PC-9 (cell line): ENCODE measurements at regions not wholly inside any gene's neighbourhood (a gene's known extent, or its start where the extent isn't known, plus 50 kb on each side); places are given as distances from the start of the nearest gene placed in this dataset.

Experiments
- BruUV-seq: library from RNA; stranded (reverse); fragments of 400-500 nt; replicated peaks from 2 replicates; lab custom pipeline; 2021; lab: Mats Ljungman, UMichigan
- CTCF ChIA-PET: fragments of 300-600 bp; sonication (Branson Sonifier 250); formaldehyde crosslinking; loops from one replicate; lab custom pipeline; 2022; ENCODE audit warnings: antibody characterized with exemption; lab: Charles Lee
- POLR2A ChIA-PET: fragments of 300-600 bp; sonication (Branson Sonifier 250); formaldehyde crosslinking; loops from one replicate; lab custom pipeline; 2022; ENCODE audit warnings: antibody characterized with exemption; ENCODE audit not compliant: unreplicated experiment; lab: Charles Lee
- DNase-seq, 2 experiments: peaks; one replicate each; pipeline versions ENCODE4 v3.0.0 to v3.0.0-alpha.2; 2015 to 2022; ENCODE audit warnings: mixed read lengths in 1 of 2
- H2AFZ ChIP-seq: fragments of 200-600 bp; sonication (generic); 2 replicates; pipeline ENCODE4 v1.8.1; 2017; ENCODE audit warnings: antibody characterized with exemption
- H3F3A ChIP-seq: fragments of 200-600 bp; sonication (generic); 2 replicates; pipeline ENCODE4 v1.8.1; 2017; ENCODE audit warnings: antibody characterized with exemption, mild to moderate bottlenecking, low read depth; ENCODE audit not compliant: insufficient read depth
- H3K27ac ChIP-seq: fragments of 200-600 bp; sonication (generic); 2 replicates; pipeline ENCODE4 v1.6.1; 2016; ENCODE audit warnings: mixed run types
- H3K27me3 ChIP-seq: fragments of 200-600 bp; sonication (generic); 2 replicates; pipeline ENCODE4 v1.6.1; 2016; ENCODE audit warnings: low read depth, mixed run types; ENCODE audit not compliant: insufficient read depth
- H3K36me3 ChIP-seq: fragments of 200-600 bp; sonication (generic); 2 replicates; pipeline ENCODE4 v1.6.1; 2016; ENCODE audit warnings: low read depth, mixed run types
- H3K4me1 ChIP-seq: fragments of 200-600 bp; sonication (generic); replicated peaks from 2 replicates; pipeline ENCODE4 v1.6.1; 2016; ENCODE audit warnings: mixed run types; ENCODE audit not compliant: insufficient read depth
- H3K4me2 ChIP-seq: fragments of 200-600 bp; sonication (generic); 2 replicates; pipeline ENCODE4 v1.6.1; 2017; ENCODE audit warnings: mixed run types
- H3K4me3 ChIP-seq: fragments of 200-600 bp; sonication (generic); 2 replicates; pipeline ENCODE4 v1.6.1; 2016; ENCODE audit warnings: mixed run types
- H3K79me2 ChIP-seq: fragments of 200-600 bp; sonication (generic); 2 replicates; pipeline ENCODE4 v1.6.1; 2017; ENCODE audit warnings: low read depth, mixed run types
- H3K9me2 ChIP-seq: fragments of 200-600 bp; sonication (generic); 2 replicates; pipeline ENCODE4 v1.8.1; 2017; ENCODE audit warnings: mild to moderate bottlenecking; ENCODE audit not compliant: insufficient read depth
- H3K9me3 ChIP-seq: fragments of 200-600 bp; sonication (generic); 2 replicates; pipeline ENCODE4 v1.8.1; 2016; ENCODE audit warnings: low read depth; ENCODE audit not compliant: insufficient read depth
- H4K20me1 ChIP-seq: fragments of 200-600 bp; sonication (generic); 2 replicates; pipeline ENCODE4 v1.8.1; 2017; ENCODE audit not compliant: insufficient read depth
- CTCF ChIP-seq: fragments of 200-600 bp; sonication (generic); conservative IDR thresholded peaks from 2 replicates; pipeline ENCODE4 v1.6.1; 2017; ENCODE audit warnings: mixed run types, antibody characterized with exemption, mild to moderate bottlenecking, moderate library complexity
- EZH2 ChIP-seq: fragments of 200-600 bp; sonication (generic); IDR thresholded peaks from 2 replicates; pipeline ENCODE4 v1.8.0; 2017; ENCODE audit warnings: antibody characterized with exemption, low read depth
- intact Hi-C: fragments of 100-400 bp; cut with micrococcal nuclease; formaldehyde crosslinking; loops from one replicate; pipeline ENCODE4 v1.10.0; 2022; ENCODE audit not compliant: unreplicated experiment

DNA sequence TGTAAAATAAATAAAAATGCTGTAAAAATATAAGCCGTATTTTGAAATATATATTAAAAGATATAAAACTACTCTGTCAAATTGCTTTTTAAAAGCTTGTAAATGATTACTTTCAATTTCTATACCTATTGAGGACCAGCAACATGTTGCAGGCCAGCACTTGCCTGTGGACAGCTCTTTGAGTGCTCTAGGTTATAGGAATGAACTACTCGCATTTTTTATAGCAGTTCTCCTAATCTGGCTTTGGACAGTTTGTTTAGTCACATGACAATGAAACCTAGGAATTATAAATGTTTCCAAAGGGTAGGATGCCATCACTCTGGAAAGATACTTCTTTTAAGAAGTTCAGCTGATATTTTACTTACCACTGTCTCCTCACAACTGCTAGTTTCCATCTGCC is 117.7 kb upstream of the PTPRZ1 start:
- H3K4me3 ChIP-seq = no peak overlapping the region
- no peaks in the 10 kb centered on the region for H3K79me2 ChIP-seq
- intact Hi-C loops = loop anchor here (10.0 kb wide), 1 partner anchor 380 kb away; no protein-coding TSS in a partner anchor
- POLR2A ChIA-PET = interaction anchor here (0.6 kb wide), 1 partner anchor 40 kb away, joined by 3 read pairs; no protein-coding TSS in a partner anchor
- CTCF ChIA-PET = no interaction called here
- DNase-seq = no peak
- H3F3A ChIP-seq = no peaks in the 10 kb centered on the region
- no peak for TF ChIP-seq EZH2
- TF ChIP-seq CTCF = no peak
- no peaks in the 10 kb centered on the region for H3K27me3 ChIP-seq
- no peaks in the 10 kb centered on the region; the same call in 1 of the 2 replicates for H3K9me2 ChIP-seq
- no peaks in the 10 kb centered on the region for H3K36me3 ChIP-seq
- no peak overlapping the region for H3K27ac ChIP-seq
- H2AFZ ChIP-seq = no peak overlapping the region
- H3K4me2 ChIP-seq = no peak overlapping the region
- H3K9me3 ChIP-seq = no peaks in the 10 kb centered on the region
- no peaks in the 10 kb centered on the region for H4K20me1 ChIP-seq
- no TSS peak for BruUV-seq
- H3K4me1 ChIP-seq = no peaks in the 10 kb centered on the region

GRCh38 chr7:121753944-121754343 is 119.0 kb upstream of the PTPRZ1 start:
- no TSS peak for BruUV-seq
- CTCF ChIA-PET = no interaction called here

GRCh38 chr7:121752706-121753105 is 120.3 kb upstream of the PTPRZ1 start:
- DNase-seq = no peak
- CTCF ChIA-PET = no interaction called here
- intact Hi-C loops = loop anchor here (10.0 kb wide), 1 partner anchor 378 kb away; no protein-coding TSS in a partner anchor

More at GRCh38 chr7:121753944-121754343, 119.0 kb upstream of the PTPRZ1 start:
- Histone ChIP-seq H3K36me3 (no peaks in the 10 kb centered on the region), H3K27me3 (no peaks in the 10 kb centered on the region), H3K4me2 (no peak overlapping the region), H3K27ac (no peak overlapping the region), H4K20me1 (no peaks in the 10 kb centered on the region), H3F3A (no peaks in the 10 kb centered on the region), H3K79me2 (no peaks in the 10 kb centered on the region), H3K9me3 (no peaks in the 10 kb centered on the region), H3K9me2 (no peaks in the 10 kb centered on the region), H3K4me1 (no peaks in the 10 kb centered on the region), H2AFZ (no peak overlapping the region), H3K4me3 (no peak overlapping the region)
- POLR2A ChIA-PET = no interaction called here
- intact Hi-C loops = loop anchor here (10.0 kb wide), 1 partner anchor 379 kb away; no protein-coding TSS in a partner anchor
- peak in 1 of 2 experiments; percentile 3 for DNase-seq
- TF ChIP-seq CTCF (no peak), EZH2 (no peak)

More at GRCh38 chr7:121752706-121753105, 120.3 kb upstream of the PTPRZ1 start:
- Histone ChIP-seq H3K4me1 (no peaks in the 10 kb centered on the region), H3K79me2 (no peaks in the 10 kb centered on the region), H3K4me3 (no peak overlapping the region), H3K4me2 (no peak overlapping the region), H4K20me1 (no peaks in the 10 kb centered on the region), H2AFZ (no peak overlapping the region), H3K9me3 (no peaks in the 10 kb centered on the region), H3K9me2 (no peaks in the 10 kb centered on the region), H3F3A (no peaks in the 10 kb centered on the region), H3K27me3 (no peaks in the 10 kb centered on the region), H3K27ac (no peak overlapping the region), H3K36me3 (no peaks in the 10 kb centered on the region)
- POLR2A ChIA-PET = no interaction called here
- TF ChIP-seq EZH2 (no peak), CTCF (peak; percentile 25; the same call in 1 of the 2 replicates)
- BruUV-seq = no TSS peak
